GM12878 (cell line): ENCODE measurements at regions not wholly inside any gene's neighbourhood (a gene's known extent, or its start where the extent isn't known, plus 50 kb on each side); places are given as distances from the start of the nearest gene placed in this dataset.

Source experiments
- ATAC-seq: fragments of 200-7000 bp; cut with Tn5 transposase; 3 replicates; pipeline ENCODE4 v1.9.1; 2020; ENCODE audit warnings: mild to moderate bottlenecking, moderate library complexity
- BruUV-seq: library from RNA; stranded (reverse); fragments of 400-500 nt; replicated peaks from 2 replicates; lab custom pipeline; 2021; lab: Mats Ljungman, UMichigan
- CTCF ChIA-PET: fragments of 300-600 bp; sonication (Branson Sonifier 250); formaldehyde crosslinking; extraction: SDS; loops from one replicate; lab custom pipeline; 2021; ENCODE audit warnings: inconsistent platforms; lab: Yijun Ruan, JAX
- POLR2A ChIA-PET: fragments of 350-600 bp; formaldehyde crosslinking; extraction: SDS; loops from one replicate; lab custom pipeline; 2021; ENCODE audit warnings: inconsistent platforms; lab: Charles Lee
- RAD21 ChIA-PET: fragments of 300-600 bp; sonication (Branson Sonifier 250); formaldehyde crosslinking; loops from one replicate; lab custom pipeline; 2023; ENCODE audit warnings: antibody characterized with exemption; ENCODE audit not compliant: unreplicated experiment; lab: Charles Lee
- SMC1A ChIA-PET: fragments of 300-600 bp; sonication (Branson Sonifier 250); formaldehyde crosslinking; loops from one replicate; lab custom pipeline; 2023; ENCODE audit not compliant: unreplicated experiment, uncharacterized antibody; lab: Charles Lee
- DNase-seq: peaks from one replicate; pipeline ENCODE4 v3.0.0-alpha.2; 2011; ENCODE audit warnings: low read depth, low spot score
- FAIRE-seq: peaks from 3 replicates; lab custom pipeline; 2011; peaks lifted over from hg19 to GRCh38; lab: Jason Lieb, UNC
- H2AFZ ChIP-seq: 2 replicates; pipeline ENCODE4 v1.6.0; 2011; ENCODE audit warnings: low read depth, low read length, control low read depth; ENCODE audit not compliant: control insufficient read depth
- H3K27ac ChIP-seq: 2 replicates; pipeline ENCODE4 v1.5.1; 2011; ENCODE audit warnings: control low read depth; ENCODE audit not compliant: control insufficient read depth, insufficient read depth
- H3K27me3 ChIP-seq, 2 experiments: replicated peaks in 1 of 2; 2 replicates each; pipeline versions ENCODE4 v1.6.0 to v1.6.1; 2011; ENCODE audit warnings: low read length in 1 of 2; ENCODE audit not compliant: control insufficient read depth in 2 of 2, insufficient read depth in 2 of 2
- H3K36me3 ChIP-seq, 2 experiments: 2 replicates each; pipeline ENCODE4 v1.5.1; 2011; ENCODE audit warnings: low read length in 1 of 2; ENCODE audit not compliant: control insufficient read depth in 2 of 2, insufficient read depth in 2 of 2
- H3K4me1 ChIP-seq: 2 replicates; pipeline ENCODE4 v1.6.1; 2011; ENCODE audit warnings: mild to moderate bottlenecking, low read length, moderate library complexity, mixed read lengths; ENCODE audit not compliant: control insufficient read depth, insufficient read depth
- H3K4me2 ChIP-seq: 2 replicates; pipeline ENCODE4 v1.6.0; 2011; ENCODE audit warnings: control low read depth; ENCODE audit not compliant: control insufficient read depth, insufficient read depth
- H3K4me3 ChIP-seq: fragments of 200-600 bp; sonication (generic); 2 replicates; pipeline ENCODE4 v1.5.1; 2016
- H3K79me2 ChIP-seq: 2 replicates; pipeline ENCODE4 v1.6.0; 2011; ENCODE audit warnings: low read length; ENCODE audit not compliant: control insufficient read depth, insufficient read depth
- H3K9ac ChIP-seq: 2 replicates; pipeline ENCODE4 v1.8.0; 2011; ENCODE audit warnings: low read length, control low read depth, mixed read lengths; ENCODE audit not compliant: control insufficient read depth, insufficient read depth
- H3K9me3 ChIP-seq: replicated peaks from 3 replicates; pipeline ENCODE4 v1.5.1; 2011; ENCODE audit warnings: mild to moderate bottlenecking, low read length; ENCODE audit not compliant: control insufficient read depth, insufficient read depth
- H4K20me1 ChIP-seq: 2 replicates; pipeline ENCODE4 v1.6.0; 2011; ENCODE audit not compliant: control insufficient read depth, insufficient read depth
- BCLAF1 ChIP-seq: fragments of 450-650 bp; IDR thresholded peaks from 2 replicates; pipeline ENCODE4 v1.6.1; 2017; ENCODE audit warnings: antibody characterized with exemption, mild to moderate bottlenecking, moderate library complexity
- IKZF2 ChIP-seq, 2 experiments: fragments of 450-650 bp; IDR thresholded peaks; 2 replicates each; pipeline ENCODE4 v1.6.1; 2017; ENCODE audit warnings: mild to moderate bottlenecking in 2 of 2, moderate library complexity in 2 of 2
- JUND ChIP-seq: IDR thresholded peaks from 2 replicates; pipeline ENCODE4 v1.6.1; 2012; ENCODE audit warnings: low read depth, mild to moderate bottlenecking, low read length, improper control_type of control experiment, moderate library complexity
- REST ChIP-seq: IDR thresholded peaks from 2 replicates; pipeline ENCODE4 v1.6.1; 2012; ENCODE audit warnings: mild to moderate bottlenecking, low read depth, low read length
- SMARCA5 ChIP-seq: fragments of 450-650 bp; IDR thresholded peaks from 2 replicates; pipeline ENCODE4 v1.6.1; 2017; ENCODE audit warnings: mild to moderate bottlenecking
- SMC3 ChIP-seq: IDR thresholded peaks from 2 replicates; pipeline ENCODE4 v1.6.1; 2011; ENCODE audit warnings: low read length, improper control_type of control experiment, borderline replicate concordance
- WGBS: methylation state at CpG from one replicate; pipeline ENCODE4 v1.1.6; 2016; ENCODE audit warnings: low lambda C conversion rate; ENCODE audit not compliant: insufficient replicate concordance, insufficient coverage; ENCODE audit errors: missing lambda C conversion rate; 5-methylcytosine and 5-hydroxymethylcytosine counted together
- in situ Hi-C: fragments of 300-500 bp; cut with MboI; formaldehyde crosslinking; loops from 9 replicates; pipeline ENCODE4 v1.14.3; 2018; ENCODE audit warnings: mixed read lengths
- intact Hi-C: fragments of 100-400 bp; cut with micrococcal nuclease; formaldehyde crosslinking; loops from one replicate; pipeline ENCODE4 v1.14.2; 2022; ENCODE audit not compliant: unreplicated experiment
- TF ChIP-seq, protein P1 (sequence below): IDR thresholded peaks from 2 replicates; pipeline ENCODE4 v1.6.1; 2011; ENCODE audit warnings: low read depth, mild to moderate bottlenecking, low read length, moderate library complexity, borderline replicate concordance; ENCODE audit errors: extremely low read depth

DNA sequence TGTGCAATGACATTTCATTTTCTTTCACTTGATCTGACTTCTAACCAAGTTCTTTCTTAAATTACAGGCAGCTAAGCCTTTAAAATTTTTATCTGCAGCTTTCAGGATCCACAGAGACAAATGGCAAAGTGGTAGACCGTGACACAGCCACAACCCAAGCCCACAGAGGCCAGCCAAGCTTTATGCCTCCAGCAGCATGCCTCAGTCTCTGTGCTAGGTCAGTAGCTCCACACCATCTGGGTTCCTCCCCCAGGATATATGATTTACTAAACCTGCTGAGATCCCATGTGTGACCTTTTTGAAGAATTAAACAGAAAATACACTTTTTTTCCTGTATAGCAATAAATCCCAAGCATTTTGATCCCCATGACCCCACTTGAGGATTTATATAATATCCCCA lies 290.4 kb upstream of the CAND1 start:
- no peak overlapping the region for H3K27ac ChIP-seq
- H3K4me1 ChIP-seq: no peaks in the 10 kb centered on the region
- RAD21 ChIA-PET: no interaction called here
- H3K4me2 ChIP-seq: no peak overlapping the region
- DNase-seq (no peak), FAIRE-seq (no peak), ATAC-seq (no peak)
- TF ChIP-seq JUND: no peak
- TF ChIP-seq SMARCA5: no peak
- TF ChIP-seq, protein P1, sequence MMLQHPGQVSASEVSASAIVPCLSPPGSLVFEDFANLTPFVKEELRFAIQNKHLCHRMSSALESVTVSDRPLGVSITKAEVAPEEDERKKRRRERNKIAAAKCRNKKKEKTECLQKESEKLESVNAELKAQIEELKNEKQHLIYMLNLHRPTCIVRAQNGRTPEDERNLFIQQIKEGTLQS: no peak
- no peak for TF ChIP-seq BCLAF1
- TF ChIP-seq REST: no peak
- no peak for TF ChIP-seq SMC3
- TF ChIP-seq IKZF2 (IDR thresholded peaks at IDR 0.05): no peak
- BruUV-seq: no TSS peak
- in situ Hi-C loops (no loop called here), intact Hi-C loops (no loop called here)
- POLR2A ChIA-PET: interaction anchor here (0.6 kb wide), 1 partner anchor 738 kb away, joined by 4 read pairs; no protein-coding TSS in a partner anchor
- no peaks in the 10 kb centered on the region for H4K20me1 ChIP-seq
- H3K27me3 ChIP-seq: no peaks in the 10 kb centered on the region
- SMC1A ChIA-PET: no interaction called here
- no peaks in the 10 kb centered on the region for H3K79me2 ChIP-seq
- no peak overlapping the region for H3K4me3 ChIP-seq
- no peak overlapping the region for H3K9ac ChIP-seq
- H2AFZ ChIP-seq: no peak overlapping the region
- 0% methylated on average over 1 of the region's 1 CpG for WGBS
- CTCF ChIA-PET: no interaction called here
- H3K36me3 ChIP-seq: no peaks in the 10 kb centered on the region
- H3K9me3 ChIP-seq: no peaks in the 10 kb centered on the region
